ENCODE measurements at regions not wholly inside any gene's neighbourhood (a gene's known extent, or its start where the extent isn't known, plus 50 kb on each side); places are given as distances from the start of the nearest gene placed in this dataset.

DNA sequence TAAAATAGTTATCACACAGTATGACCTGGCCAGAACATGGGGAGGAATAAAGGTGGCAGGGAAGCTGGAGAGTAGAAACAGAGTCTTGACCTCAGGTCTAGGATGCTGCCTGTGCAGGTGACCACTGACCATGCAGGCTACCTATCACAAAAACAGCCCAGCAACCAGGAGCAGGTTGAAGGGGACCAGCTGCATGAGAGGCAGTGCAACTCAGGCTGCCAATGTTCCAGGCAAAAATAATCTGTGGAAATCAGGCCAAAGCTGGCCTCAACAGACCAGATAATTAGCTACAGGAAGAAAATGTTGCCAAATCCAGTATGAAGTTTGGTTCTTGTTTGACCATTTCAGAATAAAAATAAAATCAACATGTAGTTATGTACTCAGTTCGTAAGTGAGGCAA is 72.6 kb downstream of the PDE6H start:
- H3K4me3 ChIP-seq (ENCODE audit: low read depth, low read length): no peak overlapping the region
- TF ChIP-seq, protein P1, sequence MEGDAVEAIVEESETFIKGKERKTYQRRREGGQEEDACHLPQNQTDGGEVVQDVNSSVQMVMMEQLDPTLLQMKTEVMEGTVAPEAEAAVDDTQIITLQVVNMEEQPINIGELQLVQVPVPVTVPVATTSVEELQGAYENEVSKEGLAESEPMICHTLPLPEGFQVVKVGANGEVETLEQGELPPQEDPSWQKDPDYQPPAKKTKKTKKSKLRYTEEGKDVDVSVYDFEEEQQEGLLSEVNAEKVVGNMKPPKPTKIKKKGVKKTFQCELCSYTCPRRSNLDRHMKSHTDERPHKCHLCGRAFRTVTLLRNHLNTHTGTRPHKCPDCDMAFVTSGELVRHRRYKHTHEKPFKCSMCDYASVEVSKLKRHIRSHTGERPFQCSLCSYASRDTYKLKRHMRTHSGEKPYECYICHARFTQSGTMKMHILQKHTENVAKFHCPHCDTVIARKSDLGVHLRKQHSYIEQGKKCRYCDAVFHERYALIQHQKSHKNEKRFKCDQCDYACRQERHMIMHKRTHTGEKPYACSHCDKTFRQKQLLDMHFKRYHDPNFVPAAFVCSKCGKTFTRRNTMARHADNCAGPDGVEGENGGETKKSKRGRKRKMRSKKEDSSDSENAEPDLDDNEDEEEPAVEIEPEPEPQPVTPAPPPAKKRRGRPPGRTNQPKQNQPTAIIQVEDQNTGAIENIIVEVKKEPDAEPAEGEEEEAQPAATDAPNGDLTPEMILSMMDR (IDR thresholded peaks at IDR 0.05; ENCODE audit: low read depth, low read length): no peak
- no peaks in the 10 kb centered on the region for H3K9me3 ChIP-seq (ENCODE audit: severe bottlenecking)
- H3K27ac ChIP-seq: no peak overlapping the region
- no peaks in the 10 kb centered on the region for H3K27me3 ChIP-seq (ENCODE audit: insufficient read depth, low read depth, severe bottlenecking)
- DNase-seq: no peak
- no peaks in the 10 kb centered on the region for H3K36me3 ChIP-seq

DNA sequence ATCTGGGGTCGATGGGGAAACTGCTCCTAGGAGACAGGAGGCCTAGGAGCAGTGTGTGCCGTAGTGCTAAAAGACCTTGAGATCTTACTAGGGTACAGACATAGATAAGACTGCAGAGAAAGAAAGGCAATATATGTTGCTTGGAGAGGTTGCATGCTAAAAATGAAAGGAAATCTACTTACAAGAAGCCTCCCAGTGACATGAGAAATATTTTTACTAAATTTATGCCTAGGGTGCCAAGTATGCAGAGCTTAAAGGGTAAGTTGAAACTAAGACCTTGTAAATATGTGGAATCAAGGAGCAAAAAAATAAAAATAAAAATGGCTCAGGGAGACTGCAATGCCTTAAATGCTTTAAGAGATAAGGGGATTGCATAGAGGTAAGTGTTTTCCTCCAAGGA is 74.8 kb downstream of the PDE6H start:
- no peak for DNase-seq
- H3K27ac ChIP-seq: no peak overlapping the region
- no peak overlapping the region for H3K4me3 ChIP-seq (ENCODE audit: low read depth, low read length)

DNA sequence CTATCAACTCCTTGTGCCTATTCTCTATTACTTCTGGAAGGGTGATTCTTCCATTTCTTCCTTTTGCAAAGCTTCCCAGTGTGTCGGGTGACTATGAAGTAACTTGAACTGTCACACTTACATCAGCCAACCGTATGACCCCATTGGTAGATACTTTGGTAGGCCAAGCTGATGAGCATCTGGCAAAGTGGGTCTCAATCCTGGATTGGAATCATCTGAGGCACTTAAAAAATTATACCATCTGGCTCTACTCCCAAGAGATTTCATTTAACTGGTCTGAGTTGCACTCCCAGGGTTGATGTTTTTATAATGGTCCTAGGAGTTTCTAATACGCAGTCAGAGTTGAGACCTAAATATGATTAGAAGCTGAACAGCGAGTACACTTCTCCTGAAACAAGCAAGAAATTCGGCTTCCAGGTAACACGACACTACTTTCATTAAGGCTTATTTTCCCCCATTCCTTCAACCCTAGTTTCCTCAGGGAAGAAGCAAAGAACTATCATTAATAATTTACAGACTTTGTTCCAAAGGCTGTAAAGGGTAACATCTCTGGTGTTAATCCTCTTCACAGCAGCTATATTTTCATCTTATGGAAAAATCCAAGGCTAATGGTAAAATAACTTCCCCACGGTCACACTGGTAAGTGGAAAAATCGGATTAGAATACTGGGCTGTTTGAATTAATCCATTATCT is 76.8 kb downstream of the PDE6H start:
- no peaks in the 10 kb centered on the region for H3K27me3 ChIP-seq (ENCODE audit: insufficient read depth, low read depth, severe bottlenecking)
- peak overlapping the region; percentile 79 for H3K27ac ChIP-seq
- no peaks in the 10 kb centered on the region for H3K9me3 ChIP-seq (ENCODE audit: severe bottlenecking)
- TF ChIP-seq, protein P1 (IDR thresholded peaks at IDR 0.05; ENCODE audit: low read depth, low read length): no peak
- DNase-seq: peak; percentile 71
- no peaks in the 10 kb centered on the region for H3K36me3 ChIP-seq
- H3K4me3 ChIP-seq (ENCODE audit: low read depth, low read length): peak overlapping the region; percentile 26

More for the DNA sequence above, 74.8 kb downstream of the PDE6H start:
- Histone ChIP-seq H3K9me3 (ENCODE audit: severe bottlenecking) (no peaks in the 10 kb centered on the region), H3K36me3 (no peaks in the 10 kb centered on the region), H3K27me3 (ENCODE audit: insufficient read depth, low read depth, severe bottlenecking) (no peaks in the 10 kb centered on the region)
- TF ChIP-seq, protein P1 (IDR thresholded peaks at IDR 0.05; ENCODE audit: low read depth, low read length): no peak

DNA sequence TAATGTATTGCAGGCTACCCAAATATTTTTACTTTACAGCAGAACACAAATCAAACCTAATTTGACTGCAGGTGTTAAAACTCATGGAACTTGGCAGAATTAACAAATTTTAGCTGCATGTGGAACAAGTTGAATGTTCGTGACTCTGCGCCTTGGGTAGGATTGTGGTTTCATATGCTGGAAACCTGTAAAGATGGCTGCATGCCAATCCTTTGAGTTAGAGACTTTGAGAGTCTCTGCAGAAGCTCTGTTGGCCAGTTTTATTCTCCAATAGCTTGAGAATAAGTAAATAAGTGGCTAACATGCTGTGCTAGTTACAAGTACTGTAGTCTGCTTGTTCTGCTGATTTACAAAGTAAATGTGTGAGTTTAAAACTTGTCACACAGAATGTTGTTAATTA is 77.8 kb downstream of the PDE6H start:
- no peak for DNase-seq
- no peaks in the 10 kb centered on the region for H3K36me3 ChIP-seq
- H3K9me3 ChIP-seq (ENCODE audit: severe bottlenecking): no peaks in the 10 kb centered on the region
- no peak overlapping the region for H3K4me3 ChIP-seq (ENCODE audit: low read depth, low read length)
- no peaks in the 10 kb centered on the region for H3K27me3 ChIP-seq (ENCODE audit: insufficient read depth, low read depth, severe bottlenecking)
- TF ChIP-seq, protein P1 (IDR thresholded peaks at IDR 0.05; ENCODE audit: low read depth, low read length): no peak
- H3K27ac ChIP-seq: peak overlapping the region; percentile 79

DNA sequence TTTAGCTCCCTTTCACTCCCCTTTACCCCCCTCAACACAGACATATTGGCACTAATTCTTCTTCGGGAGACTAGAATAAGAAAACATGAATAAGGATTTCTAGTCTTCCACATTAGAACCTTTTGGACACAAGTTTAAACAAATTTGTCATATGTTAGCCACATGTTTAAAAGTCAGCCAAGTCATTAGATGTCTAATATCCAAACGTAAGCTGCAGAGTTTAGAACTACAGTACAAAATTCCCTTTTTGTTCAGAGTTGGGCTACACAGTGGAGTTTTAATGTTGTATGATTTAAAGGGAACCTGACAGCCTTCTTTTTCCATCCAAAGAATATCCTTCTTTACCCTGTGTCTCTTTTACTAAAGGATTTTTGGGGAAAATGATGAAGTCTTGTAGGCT is 79.8 kb downstream of the PDE6H start:
- no peaks in the 10 kb centered on the region for H3K9me3 ChIP-seq (ENCODE audit: severe bottlenecking)
- no peak overlapping the region for H3K4me3 ChIP-seq (ENCODE audit: low read depth, low read length)
- H3K27me3 ChIP-seq (ENCODE audit: insufficient read depth, low read depth, severe bottlenecking): no peaks in the 10 kb centered on the region
- no peak for DNase-seq
- H3K36me3 ChIP-seq: no peaks in the 10 kb centered on the region
- TF ChIP-seq, protein P1 (IDR thresholded peaks at IDR 0.05; ENCODE audit: low read depth, low read length): no peak
- no peak overlapping the region for H3K27ac ChIP-seq

DNA sequence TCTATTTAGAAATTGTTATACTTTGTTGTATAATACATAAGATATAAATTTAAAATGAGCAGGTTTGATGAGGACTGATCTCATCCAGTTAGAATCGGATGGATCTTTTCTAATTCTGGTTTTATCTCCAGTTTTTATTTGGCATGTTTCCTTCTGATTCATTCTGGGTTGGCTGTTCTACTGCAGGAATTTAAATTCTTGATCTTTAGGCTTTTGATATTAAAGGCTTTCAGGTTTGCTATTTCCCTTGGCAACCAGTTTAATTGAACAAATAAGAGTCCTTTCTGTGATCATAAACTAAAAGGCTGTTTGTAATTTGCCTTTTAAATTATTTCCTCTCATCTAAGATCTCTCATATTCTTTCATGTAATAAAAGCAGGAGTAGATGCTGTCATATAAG is 83.4 kb downstream of the PDE6H start:
- TF ChIP-seq, protein P1 (IDR thresholded peaks at IDR 0.05; ENCODE audit: low read depth, low read length): no peak
- Histone ChIP-seq H3K27ac (no peak overlapping the region), H3K4me3 (ENCODE audit: low read depth, low read length) (no peak overlapping the region), H3K27me3 (ENCODE audit: insufficient read depth, low read depth, severe bottlenecking) (no peaks in the 10 kb centered on the region), H3K36me3 (no peaks in the 10 kb centered on the region), H3K9me3 (ENCODE audit: severe bottlenecking) (no peaks in the 10 kb centered on the region)
- DNase-seq: no peak
